Smooth muscle cell (in vitro differentiated cells): ENCODE measurements at regions not wholly inside any gene's neighbourhood (a gene's known extent, or its start where the extent isn't known, plus 50 kb on each side); places are given as distances from the start of the nearest gene placed in this dataset.

ENCODE experiments used
- DNase-seq: peaks from one replicate; lab custom pipeline; 2025; ENCODE audit not compliant: unreplicated experiment; lab: John Stamatoyannopoulos, UW
- H2AFZ ChIP-seq: fragments of 200-600 bp; sonication (generic); 2 replicates; pipeline ENCODE4 v1.6.0; 2016; ENCODE audit warnings: antibody characterized with exemption, low read depth, mild to moderate bottlenecking
- H3F3A ChIP-seq: fragments of 200-600 bp; sonication (generic); 2 replicates; pipeline ENCODE4 v1.6.0; 2017; ENCODE audit warnings: antibody characterized with exemption, low read depth
- H3K27ac ChIP-seq: fragments of 200-600 bp; sonication (generic); 2 replicates; pipeline ENCODE4 v1.5.1; 2016; ENCODE audit warnings: low read depth, mild to moderate bottlenecking
- H3K27me3 ChIP-seq: fragments of 200-600 bp; sonication (generic); 2 replicates; pipeline ENCODE4 v1.6.1; 2016; ENCODE audit warnings: low read depth, mild to moderate bottlenecking
- H3K36me3 ChIP-seq: fragments of 200-600 bp; sonication (generic); 2 replicates; pipeline ENCODE4 v1.5.1; 2016; ENCODE audit warnings: low read depth
- H3K4me1 ChIP-seq: fragments of 200-600 bp; sonication (generic); 2 replicates; pipeline ENCODE4 v1.5.1; 2016; ENCODE audit warnings: low read depth
- H3K4me2 ChIP-seq: fragments of 200-600 bp; sonication (generic); 2 replicates; pipeline ENCODE4 v1.6.0; 2016; ENCODE audit warnings: mild to moderate bottlenecking
- H3K4me3 ChIP-seq: fragments of 200-600 bp; sonication (generic); 2 replicates; pipeline ENCODE4 v1.5.1; 2016; ENCODE audit warnings: mild to moderate bottlenecking
- H3K79me2 ChIP-seq: fragments of 200-600 bp; sonication (generic); 2 replicates; pipeline ENCODE4 v1.6.0; 2016; ENCODE audit warnings: low read depth, mild to moderate bottlenecking
- H3K9ac ChIP-seq: fragments of 200-600 bp; sonication (generic); 2 replicates; pipeline ENCODE4 v1.6.0; 2016; ENCODE audit warnings: low read depth
- H3K9me3 ChIP-seq: fragments of 200-600 bp; sonication (generic); replicated peaks from 2 replicates; pipeline ENCODE4 v1.5.1; 2016; ENCODE audit warnings: low read depth
- H4K20me1 ChIP-seq: fragments of 200-600 bp; sonication (generic); 2 replicates; pipeline ENCODE4 v1.6.0; 2016; ENCODE audit warnings: low read depth
- CTCF ChIP-seq: fragments of 200-600 bp; sonication (generic); IDR thresholded peaks from 2 replicates; pipeline ENCODE4 v1.5.1; 2017; ENCODE audit warnings: borderline replicate concordance, mild to moderate bottlenecking, antibody characterized with exemption; ENCODE audit not compliant: insufficient read depth, poor library complexity, severe bottlenecking
- WGBS: methylation state at CpG from one replicate; pipeline ENCODE4 v1.1.7; 2016; ENCODE audit warnings: low lambda C conversion rate; 5-methylcytosine and 5-hydroxymethylcytosine counted together

GRCh38 chr4:81970454-81970853 lies 403.3 kb downstream of the HNRNPD start:
- H3K4me3 ChIP-seq: no peak overlapping the region
- no peaks in the 10 kb centered on the region for H3K36me3 ChIP-seq
- no peaks in the 10 kb centered on the region for H3F3A ChIP-seq
- no peaks in the 10 kb centered on the region for H4K20me1 ChIP-seq
- H3K4me2 ChIP-seq: no peak overlapping the region
- H3K27me3 ChIP-seq: no peaks in the 10 kb centered on the region
- no peak for TF ChIP-seq CTCF
- H2AFZ ChIP-seq: no peak overlapping the region
- WGBS: 92% methylated on average over 1 of the region's 1 CpG
- no peak for DNase-seq
- H3K4me1 ChIP-seq: no peaks in the 10 kb centered on the region
- no peak overlapping the region for H3K9ac ChIP-seq
- no peaks in the 10 kb centered on the region for H3K79me2 ChIP-seq
- H3K27ac ChIP-seq: no peak overlapping the region
- no peaks in the 10 kb centered on the region for H3K9me3 ChIP-seq

- H3K79me2 ChIP-seq: no peaks in the 10 kb centered on the region
- H3K4me1 ChIP-seq: peaks cover 8% of the 10 kb centered on the region
- no peaks in the 10 kb centered on the region for H4K20me1 ChIP-seq
- no peak overlapping the region for H2AFZ ChIP-seq
- DNase-seq: no peak
- H3K4me3 ChIP-seq: no peak overlapping the region
- H3K9me3 ChIP-seq: no peaks in the 10 kb centered on the region
- no peak for TF ChIP-seq CTCF
- no peaks in the 10 kb centered on the region for H3F3A ChIP-seq
- no peaks in the 10 kb centered on the region for H3K27me3 ChIP-seq
- no peak overlapping the region for H3K9ac ChIP-seq
- H3K27ac ChIP-seq: no peak overlapping the region
- H3K4me2 ChIP-seq: no peak overlapping the region
- WGBS: 88% methylated on average over 2 of the region's 2 CpGs
- H3K36me3 ChIP-seq: no peaks in the 10 kb centered on the region
Observed at GRCh38 chr4:81966676-81967075, 407.1 kb downstream of the HNRNPD start.

- H3K36me3 ChIP-seq: no peaks in the 10 kb centered on the region
- no peak overlapping the region for H3K4me3 ChIP-seq
- no peak overlapping the region for H2AFZ ChIP-seq
- WGBS: 88% methylated on average over 5 of the region's 5 CpGs
- H3K27me3 ChIP-seq: no peaks in the 10 kb centered on the region
- H3K79me2 ChIP-seq: no peaks in the 10 kb centered on the region
- peaks cover 8% of the 10 kb centered on the region for H3K4me1 ChIP-seq
- H3K27ac ChIP-seq: no peak overlapping the region
- no peak overlapping the region for H3K4me2 ChIP-seq
- no peak for TF ChIP-seq CTCF
- no peak for DNase-seq
- no peaks in the 10 kb centered on the region for H3K9me3 ChIP-seq
- H4K20me1 ChIP-seq: no peaks in the 10 kb centered on the region
- no peak overlapping the region for H3K9ac ChIP-seq
- no peaks in the 10 kb centered on the region for H3F3A ChIP-seq
Observed at GRCh38 chr4:81965911-81966310, 407.9 kb downstream of the HNRNPD start.

- H3K79me2 ChIP-seq: no peaks in the 10 kb centered on the region
- no peaks in the 10 kb centered on the region for H3K27me3 ChIP-seq
- TF ChIP-seq CTCF: no peak
- H2AFZ ChIP-seq: no peak overlapping the region
- no peak for DNase-seq
- H3F3A ChIP-seq: no peaks in the 10 kb centered on the region
- 89% methylated on average over 1 of the region's 1 CpG for WGBS
- H4K20me1 ChIP-seq: no peaks in the 10 kb centered on the region
- H3K27ac ChIP-seq: no peak overlapping the region
- H3K36me3 ChIP-seq: no peaks in the 10 kb centered on the region
- H3K4me1 ChIP-seq: peaks cover 8% of the 10 kb centered on the region
- no peak overlapping the region for H3K4me3 ChIP-seq
- no peak overlapping the region for H3K4me2 ChIP-seq
- H3K9ac ChIP-seq: no peak overlapping the region
- H3K9me3 ChIP-seq: no peaks in the 10 kb centered on the region
Observed at GRCh38 chr4:81965454-81965853, 408.3 kb downstream of the HNRNPD start.
